CD4-positive, alpha-beta T cell treated with Interleukin-15 for 4 hours (primary cell): ENCODE measurements at regions not wholly inside any gene's neighbourhood (a gene's known extent, or its start where the extent isn't known, plus 50 kb on each side); places are given as distances from the start of the nearest gene placed in this dataset.
"Not testable (repeated sequence)": the region's sequence is repeated elsewhere in the genome, so short reads cannot be mapped to it uniquely, and the experiment has no call there.

Experiments
- DNase-seq: peaks from one replicate; pipeline ENCODE4 v3.0.0-alpha.2; 2020; ENCODE audit warnings: low spot score

DNA sequence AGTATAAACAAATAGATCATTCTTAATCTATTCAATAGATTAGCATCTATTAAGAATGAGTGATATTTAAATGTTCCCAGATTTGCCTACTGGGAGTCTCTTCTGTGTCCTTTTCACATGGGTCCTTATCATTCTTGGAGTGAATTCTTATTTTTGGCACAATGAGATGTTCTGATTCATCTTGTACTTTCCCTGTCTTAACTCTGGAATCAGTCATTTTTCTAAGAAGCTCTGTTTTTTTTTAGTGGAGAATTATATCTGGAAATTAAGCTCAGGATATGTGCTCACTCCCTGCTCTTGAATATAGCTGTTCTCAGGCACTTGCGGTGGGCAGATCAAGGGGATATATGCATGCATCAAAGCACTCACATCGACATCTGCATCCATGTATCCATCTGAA lies 625.3 kb upstream of the HS3ST1 start:
- no peak for DNase-seq

DNA sequence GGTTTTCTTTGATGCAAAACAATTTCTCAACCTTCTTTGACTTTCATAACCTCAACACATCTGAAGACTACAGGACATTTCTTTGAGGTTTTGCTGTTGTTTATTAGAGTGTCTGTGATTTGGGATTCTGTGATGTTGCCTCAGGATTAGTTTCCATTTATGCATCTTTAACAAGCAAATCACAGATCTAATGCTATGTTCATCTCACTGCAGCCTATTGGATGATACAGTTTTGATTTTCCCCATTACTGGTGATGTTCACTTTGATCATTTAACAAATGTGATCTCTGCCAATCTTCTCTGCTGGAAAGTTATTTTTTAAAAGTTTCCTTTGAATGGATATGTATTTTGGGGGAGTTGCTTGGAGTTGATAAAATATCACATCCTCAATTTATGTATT lies 624.9 kb upstream of the HS3ST1 start:
- DNase-seq: no peak

DNA sequence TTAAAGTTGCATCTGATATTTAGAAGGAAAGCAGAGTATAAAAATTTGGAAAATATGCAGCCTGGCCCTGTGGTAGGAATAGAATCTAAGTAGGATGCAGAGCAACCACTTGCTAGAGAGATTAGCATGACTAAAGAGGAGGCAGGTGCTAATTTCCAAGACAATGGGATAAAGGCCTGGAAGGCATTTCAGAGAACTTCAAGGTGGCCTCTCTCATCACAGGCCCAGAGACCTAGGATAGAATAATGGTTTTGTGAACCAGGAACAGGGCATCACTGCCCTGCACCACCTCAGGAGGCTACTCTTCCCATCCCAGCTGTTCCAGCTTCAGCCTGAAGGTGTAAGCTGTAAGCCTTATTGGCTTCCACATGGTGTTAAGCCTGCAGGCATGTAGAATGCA lies 621.7 kb upstream of the HS3ST1 start:
- DNase-seq: no peak

DNA sequence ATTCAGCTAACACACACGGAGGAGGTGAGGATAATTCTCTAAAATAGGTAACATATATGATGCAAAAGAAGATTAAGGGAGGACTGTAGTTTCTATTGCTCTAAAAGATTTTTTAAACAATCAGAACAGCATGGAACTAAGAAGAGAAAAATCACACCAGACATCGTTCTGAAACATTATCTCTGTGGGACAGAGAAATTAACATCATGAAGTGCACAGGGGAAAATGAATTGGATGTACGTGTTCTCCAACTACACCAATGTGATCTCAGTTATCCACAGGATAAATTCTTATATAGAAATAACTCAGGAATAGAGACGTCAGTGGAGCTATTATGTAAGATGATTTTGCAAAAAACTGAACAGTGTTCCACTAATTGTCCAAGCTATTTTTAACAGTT lies 614.1 kb upstream of the HS3ST1 start:
- DNase-seq: no peak

DNA sequence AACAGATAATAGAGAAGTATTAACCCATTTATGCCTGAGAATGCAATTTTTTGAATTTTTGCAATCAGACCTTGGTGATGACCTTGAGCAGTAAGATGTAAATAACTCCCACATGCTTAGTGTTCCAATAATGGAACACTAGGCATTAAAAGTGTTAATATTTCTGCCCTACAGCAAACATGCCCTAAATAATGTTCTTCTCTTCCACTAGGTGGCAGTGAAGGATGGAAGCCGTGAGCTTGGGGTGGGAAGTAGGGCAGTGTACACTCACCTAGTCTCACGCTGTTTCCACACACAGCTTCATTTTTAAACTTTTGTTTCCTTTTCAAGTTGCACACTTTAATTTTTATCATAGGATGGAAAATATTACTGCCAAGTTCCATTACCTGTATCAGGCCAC lies 613.1 kb upstream of the HS3ST1 start:
- no peak for DNase-seq

DNA sequence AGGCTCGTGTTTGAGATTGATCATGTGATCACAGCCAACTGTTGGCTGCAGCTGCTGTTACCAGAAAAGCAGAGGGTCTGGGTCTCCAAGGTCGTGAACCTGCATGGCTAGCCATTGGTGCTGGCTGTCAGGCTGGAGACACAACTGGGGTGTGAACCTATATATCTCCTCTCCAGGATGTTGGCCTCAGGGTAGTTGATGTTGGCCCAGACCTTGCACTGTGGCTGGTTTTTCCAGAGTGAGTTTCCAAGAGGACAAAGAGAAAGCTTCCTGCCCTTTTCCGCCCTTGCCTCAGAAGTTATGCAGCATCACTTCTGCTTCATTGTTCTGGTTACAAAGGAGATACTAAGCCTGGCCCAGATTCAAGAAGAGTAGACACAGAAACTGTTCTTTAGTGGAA lies 607.8 kb upstream of the HS3ST1 start:
- DNase-seq: no peak

DNA sequence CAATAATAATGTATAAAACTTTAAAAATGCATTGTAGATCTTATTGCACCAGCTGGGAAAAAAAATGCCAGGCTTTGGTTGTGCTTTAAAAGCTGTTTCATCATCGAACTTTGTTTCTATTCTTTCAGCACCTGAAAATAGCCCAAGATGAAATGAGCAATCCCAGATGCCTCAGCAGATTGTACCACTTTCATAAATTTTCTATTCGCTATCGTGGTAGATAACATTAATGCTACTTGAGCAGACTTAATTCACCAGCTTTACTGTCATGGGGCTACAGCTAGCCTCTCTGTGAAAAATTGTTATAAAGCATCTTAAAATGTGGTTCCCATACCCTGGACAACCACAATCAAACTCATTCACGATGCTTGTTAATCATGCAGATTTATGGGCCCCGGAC lies 599.6 kb upstream of the HS3ST1 start:
- no peak for DNase-seq

DNA sequence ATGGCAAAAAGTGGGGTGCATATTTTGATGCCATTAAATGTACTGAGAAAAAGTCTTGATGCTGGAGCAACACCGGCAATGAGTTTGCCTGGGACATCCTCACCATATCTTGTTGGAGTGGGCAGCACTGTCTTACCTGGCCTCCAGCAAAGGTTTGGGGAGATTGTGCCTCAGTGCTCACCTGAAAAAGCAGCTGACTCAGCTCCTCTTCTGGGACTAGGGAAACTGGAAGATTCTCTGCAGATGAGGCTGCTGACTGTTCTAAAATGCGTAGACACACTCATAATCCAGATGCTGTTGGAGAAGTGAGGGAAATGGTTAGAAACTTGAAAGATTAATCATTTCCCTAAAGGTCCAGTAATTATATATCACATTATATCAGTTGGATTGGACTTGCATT lies 593.7 kb upstream of the HS3ST1 start:
- no peak for DNase-seq

DNA sequence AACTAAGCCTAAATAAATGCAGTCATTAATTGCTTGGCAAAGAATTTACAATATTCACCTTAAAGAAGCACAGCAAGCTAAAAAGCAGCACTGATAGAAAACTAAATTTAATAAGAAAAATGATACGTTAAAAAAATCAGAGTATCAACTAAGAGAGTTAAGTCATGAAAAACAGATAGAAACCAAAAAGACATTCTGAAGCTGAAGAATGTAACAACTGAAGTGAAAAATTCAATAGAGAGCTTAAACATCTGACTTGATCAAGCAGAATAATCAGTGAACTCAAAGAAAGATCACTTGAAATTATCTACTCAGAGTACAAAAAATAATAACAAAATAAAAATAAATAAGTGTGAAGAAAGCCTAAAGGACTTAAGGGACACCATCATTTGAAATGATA lies 588.0 kb upstream of the HS3ST1 start:
- no peak for DNase-seq

DNA sequence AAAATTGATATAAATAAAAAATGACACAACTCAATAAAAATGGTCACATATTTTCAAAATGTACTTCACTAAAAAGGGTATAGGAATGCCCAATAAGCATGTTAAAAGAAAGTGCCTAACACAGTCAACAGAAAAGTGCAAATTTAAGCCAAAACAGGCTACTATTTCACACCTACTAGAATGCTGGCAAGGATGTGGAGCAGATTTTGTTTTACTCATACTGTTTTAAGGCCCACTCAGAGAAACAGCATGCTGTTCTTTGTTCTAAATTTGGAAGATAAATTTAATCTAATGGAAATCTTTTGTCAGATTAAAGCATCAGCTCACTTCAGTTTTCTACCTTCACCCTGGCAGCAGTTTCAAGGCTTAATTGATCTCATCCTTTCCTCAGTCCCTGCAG lies 576.8 kb upstream of the HS3ST1 start:
- DNase-seq: no peak

DNA sequence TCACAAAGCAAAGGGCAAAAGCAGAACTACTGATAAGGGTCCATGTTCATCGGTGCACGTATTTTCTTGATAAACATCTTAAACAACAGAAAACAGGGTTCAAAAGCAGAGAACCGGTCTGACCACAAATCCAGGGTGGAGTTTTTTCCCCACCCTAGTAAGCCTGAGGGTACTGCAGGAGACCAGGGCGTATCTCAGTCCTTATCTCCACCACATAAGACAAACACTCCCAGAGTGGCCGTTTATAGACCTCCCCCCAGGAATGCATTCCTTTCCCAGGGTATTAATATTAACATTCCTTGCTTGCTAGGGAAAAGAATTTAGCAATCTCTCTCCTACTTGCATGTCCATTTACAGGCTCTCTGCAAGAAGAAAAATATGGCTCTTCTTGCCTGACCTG lies 567.9 kb upstream of the HS3ST1 start:
- DNase-seq: not testable (repeated sequence)

DNA sequence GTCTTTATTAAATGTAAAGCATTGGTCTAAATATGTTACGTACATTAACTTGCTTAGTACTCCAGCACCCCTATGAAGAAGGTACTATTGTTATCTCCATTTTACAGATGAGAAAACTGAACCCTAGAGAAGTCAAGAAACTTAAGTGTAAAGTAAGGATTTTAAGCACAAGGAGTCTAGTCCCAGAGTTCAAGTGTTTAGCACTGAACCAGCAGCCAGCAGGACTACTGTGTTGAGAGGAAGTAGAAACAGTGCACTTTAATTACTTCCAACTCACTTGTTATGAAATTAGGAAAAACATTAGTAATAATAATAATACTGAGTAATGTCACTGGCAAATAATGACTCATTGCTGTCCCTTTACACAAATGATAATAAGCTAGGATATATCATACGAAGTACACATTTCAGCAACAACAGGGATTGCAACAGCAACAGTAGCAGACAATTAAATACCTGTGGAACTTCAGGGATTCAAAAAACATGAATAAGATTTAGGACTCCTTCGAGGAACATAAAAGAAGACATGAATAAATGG lies 548.1 kb upstream of the HS3ST1 start:
- DNase-seq: no peak

DNA sequence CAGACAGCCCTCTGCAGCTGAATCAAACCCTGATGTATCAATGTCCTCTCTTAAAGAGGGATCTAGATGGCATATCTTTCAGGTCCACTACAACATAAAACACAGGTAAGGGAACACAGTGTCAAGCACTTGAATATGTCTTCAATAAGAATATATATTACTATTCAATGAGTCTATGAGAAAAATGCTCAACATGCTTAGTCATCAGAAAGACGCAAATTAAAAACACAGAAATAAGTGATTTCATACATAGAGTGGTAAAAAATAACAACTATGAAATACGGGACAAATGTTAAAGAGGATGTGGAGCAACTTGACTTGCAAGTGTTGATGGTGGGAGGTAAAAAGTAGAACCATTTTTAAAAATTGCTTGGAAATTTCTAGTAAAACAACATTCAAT lies 544.6 kb upstream of the HS3ST1 start:
- DNase-seq: no peak

DNA sequence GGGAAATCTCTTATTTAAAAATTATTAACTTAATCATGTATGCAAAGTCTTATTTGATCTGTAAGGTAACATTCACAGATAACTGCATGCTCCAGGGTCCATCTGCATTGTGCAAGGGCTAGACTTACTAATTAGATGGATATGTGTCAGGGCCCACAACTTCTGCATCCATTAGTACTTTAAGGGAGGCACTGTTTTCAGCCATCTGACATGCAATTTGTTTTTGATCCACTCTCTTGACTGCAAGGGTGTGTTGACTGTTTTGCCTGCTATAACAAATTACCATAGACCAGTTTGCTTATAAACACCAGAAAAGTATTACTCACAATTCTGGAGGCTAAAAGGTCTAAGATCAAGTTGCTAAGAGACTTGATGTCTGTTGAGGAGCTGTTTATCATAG lies 542.1 kb upstream of the HS3ST1 start:
- DNase-seq: no peak

DNA sequence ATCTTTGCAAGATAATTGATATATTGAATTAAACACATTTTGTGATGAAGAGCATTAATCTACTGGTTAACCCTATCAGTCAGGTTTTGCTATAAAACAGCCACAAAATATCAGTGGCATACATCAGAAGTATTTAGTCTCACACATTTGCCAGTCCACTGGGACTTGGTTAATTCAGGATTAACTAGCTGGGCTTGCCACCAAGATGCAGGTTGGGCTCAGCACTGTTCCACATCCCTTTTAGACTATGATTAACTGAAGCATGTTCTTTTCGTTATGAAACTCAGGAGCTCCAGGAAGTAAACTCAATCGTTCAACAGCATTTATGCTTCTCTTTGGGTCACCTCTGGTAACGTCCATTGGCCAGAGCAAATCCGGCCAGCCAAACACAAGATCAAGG lies 538.1 kb upstream of the HS3ST1 start:
- no peak for DNase-seq

DNA sequence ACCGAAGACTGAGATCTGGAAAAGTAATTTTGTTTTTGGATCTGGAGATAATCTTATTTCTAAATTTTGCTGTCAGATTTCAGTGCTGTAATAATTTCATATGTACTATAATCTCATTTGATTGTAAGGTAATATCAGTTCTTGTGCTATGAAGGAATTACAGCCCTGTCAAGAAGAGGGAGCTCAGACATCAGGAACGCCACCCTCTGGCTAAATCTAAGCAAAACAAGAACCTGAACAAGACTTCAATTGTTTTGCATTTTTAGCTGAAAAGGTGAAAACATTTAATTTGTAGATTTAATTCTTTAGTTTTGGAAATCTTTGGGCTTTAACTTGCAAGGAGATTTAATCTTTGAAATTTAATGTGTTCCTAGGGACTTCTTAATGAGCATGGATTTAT lies 525.4 kb upstream of the HS3ST1 start:
- no peak for DNase-seq

DNA sequence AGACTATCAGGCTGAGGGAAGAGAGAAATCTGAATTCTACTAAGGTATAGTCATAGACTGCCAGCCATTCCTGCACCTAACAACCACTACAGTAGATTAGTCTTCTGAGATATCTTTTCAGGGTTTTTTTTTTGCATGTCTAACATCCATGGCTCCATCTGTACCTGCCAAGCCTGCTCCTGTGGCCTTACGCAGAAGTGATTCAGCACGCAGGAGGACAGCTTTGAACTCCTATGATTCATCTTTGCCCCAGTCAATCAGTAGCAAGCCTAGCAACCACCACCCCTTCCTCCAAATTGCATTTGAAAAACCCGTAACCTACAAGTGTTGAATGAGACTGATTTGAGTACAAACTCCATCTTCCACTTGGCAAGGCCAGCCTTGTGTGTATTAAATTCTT lies 520.7 kb upstream of the HS3ST1 start:
- DNase-seq: no peak

DNA sequence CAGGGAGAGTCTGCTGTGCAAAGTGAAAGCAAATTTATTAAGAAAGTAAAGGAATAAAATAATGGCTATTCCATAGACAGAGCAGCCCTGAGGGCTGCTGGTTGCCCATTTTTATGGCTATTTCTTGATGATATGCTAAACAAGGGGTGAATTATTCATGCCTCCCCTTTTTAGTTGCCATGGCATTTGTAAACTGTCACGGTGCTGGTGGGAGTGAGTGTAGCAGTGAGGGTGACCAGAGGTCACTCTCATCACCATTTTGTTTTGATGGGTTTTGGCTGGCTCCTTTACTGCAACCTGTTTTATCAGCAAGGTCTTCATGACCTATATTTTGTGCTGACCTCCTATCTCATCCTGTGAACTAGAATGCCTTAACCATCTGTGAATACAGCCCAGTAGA lies 518.9 kb upstream of the HS3ST1 start:
- DNase-seq: not testable (repeated sequence)

DNA sequence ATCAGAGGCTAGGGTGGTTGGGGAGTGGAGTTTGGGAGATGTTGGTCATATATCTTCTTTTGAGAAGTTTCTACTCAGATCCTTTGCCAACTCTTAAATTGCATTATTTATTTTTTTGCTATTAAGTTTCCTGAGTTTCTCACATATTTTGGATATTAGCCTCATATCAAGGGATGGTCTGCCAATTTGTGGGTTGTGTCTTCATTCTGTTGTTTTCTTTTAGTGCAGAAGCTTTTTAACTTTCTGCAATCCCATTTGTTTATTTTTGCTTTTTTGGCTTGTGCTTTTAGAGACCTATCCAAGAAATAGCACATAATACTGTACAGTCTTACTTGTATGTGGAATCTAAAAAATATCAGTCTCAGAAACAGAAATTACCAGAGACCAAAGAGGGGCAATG lies 509.2 kb upstream of the HS3ST1 start:
- DNase-seq: no peak

DNA sequence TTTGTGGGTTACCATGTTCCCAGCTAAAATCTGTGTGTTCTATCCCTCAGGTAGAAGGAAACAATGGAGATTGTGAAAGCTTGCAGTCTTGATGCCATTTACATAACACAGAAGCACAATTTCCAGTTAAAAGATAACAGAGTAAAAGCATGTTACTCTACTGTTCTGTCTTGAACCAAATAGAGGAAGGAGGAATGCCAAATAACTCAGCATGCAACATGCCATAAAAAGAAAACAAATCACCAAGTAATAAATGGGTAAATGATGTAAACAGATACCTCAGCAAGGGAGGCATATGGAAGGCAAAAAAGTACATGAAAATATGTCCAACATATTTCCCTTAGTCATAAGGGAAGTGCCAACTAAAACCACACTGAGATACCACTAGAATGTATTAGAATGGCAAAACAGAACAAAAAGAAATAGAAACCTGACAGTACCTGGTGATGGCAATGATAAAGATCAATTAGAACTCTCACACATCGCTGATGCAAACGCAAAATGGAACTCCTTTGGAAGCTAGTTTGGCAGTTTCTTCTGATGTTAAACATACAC lies 502.6 kb upstream of the HS3ST1 start:
- DNase-seq: no peak

DNA sequence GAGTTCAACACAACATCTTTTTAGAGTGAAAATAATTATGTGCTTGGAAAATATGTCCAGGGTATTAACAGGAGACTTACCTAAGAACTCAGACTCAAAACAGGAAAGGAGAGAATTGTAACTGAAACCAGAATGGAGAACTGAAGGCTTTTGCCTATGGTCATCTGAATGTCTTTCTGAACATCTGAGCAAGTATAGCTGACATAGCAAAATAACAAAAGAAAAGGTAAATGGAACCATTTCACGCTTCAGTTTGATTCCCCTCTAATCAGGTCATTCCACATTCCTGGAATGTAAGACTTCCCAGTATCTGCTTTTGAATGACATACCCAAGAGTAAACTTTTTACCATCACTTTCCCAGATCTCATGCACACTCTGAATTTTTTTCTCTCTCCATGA lies 500.4 kb upstream of the HS3ST1 start:
- DNase-seq: no peak

DNA sequence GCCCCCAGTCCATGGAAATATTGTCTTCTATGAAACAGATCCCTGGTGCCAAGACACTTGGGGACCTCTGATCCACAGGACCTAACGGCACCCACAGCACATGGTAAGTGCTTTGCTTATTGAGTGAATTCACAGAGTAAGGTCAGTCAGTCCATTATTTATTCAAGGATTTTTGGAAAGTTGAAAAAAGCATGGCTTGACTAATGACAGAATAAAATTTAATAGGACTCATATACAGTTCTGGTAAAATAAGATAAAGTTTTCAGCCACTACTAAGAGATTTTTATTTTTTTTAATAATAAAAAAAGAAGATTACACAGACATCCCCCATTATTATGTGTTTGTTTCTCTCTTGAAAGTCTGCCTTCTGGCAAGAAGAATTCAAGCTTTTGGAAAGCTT lies 490.6 kb upstream of the HS3ST1 start:
- DNase-seq: no peak

DNA sequence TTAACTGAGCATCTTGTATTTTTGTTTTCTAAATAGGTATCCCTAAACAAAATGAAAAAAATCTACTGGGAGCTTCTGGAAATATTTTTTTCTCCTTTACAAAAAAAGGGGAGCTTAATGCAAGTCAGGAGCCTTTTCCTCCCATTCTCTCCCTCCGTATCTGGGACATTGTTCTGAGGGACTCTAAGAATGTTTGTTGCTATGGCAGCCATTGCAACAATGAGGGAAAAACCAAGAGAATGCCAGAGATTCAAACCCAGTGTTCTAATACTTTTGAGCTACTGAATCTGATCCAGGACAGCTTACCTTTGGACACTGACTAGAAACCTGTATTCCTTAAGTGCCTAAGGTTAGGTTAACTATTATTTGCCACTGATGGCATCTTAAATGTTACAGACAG lies 485.7 kb upstream of the HS3ST1 start:
- no peak for DNase-seq

DNA sequence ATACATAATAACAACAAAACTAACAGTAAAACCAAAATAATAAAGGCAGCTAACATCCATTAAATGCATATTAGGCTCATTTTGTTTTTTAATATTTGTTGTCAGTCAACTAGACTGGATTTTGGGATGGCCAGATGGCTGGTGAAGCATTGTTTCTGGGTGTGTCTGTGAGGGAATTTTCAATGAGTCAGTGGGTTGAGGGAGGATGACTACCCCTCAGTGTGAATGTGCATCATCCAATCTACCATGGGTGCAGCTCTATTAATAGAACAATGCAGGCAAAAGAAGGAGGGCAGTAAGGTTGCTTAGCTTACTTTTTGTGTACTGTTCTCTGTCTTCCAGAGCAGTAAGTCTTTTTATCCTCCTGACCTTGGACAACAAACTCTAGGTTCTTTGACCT lies 484.2 kb upstream of the HS3ST1 start:
- no peak for DNase-seq

DNA sequence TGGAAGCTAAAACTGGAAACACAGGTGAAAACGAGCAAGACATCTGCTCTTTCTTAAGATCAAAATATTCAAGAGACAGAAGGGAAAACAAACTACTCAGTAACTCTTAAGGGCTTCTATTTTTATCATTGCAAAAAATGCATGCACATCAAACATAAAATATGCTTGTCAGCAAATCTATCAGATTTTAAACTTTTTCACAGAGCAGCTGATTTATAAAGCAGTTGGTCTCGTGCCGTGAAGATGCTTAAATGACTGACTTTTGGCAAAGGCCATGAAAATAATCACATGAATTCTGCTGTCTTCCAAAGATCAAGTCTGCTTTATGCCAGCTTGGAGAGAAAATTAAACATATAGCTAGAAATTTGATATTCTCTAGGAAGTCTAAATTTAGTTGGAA lies 482.1 kb upstream of the HS3ST1 start:
- DNase-seq: no peak
